Liver (tissue), 3 donors: ENCODE measurements at regions not wholly inside any gene's neighbourhood (a gene's known extent, or its start where the extent isn't known, plus 50 kb on each side); places are given as distances from the start of the nearest gene placed in this dataset.
"Not testable (repeated sequence)": the region's sequence is repeated elsewhere in the genome, so short reads cannot be mapped to it uniquely, and the experiment has no call there.

Experiments used
- ATF3 ChIP-seq: IDR thresholded peaks from 2 replicates; pipeline ENCODE4 v1.6.1; 2016; ENCODE audit warnings: antibody characterized with exemption
- CTCF ChIP-seq: fragments of 150-350 bp; IDR thresholded peaks from 2 replicates; pipeline ENCODE4 v1.5.1; 2017; ENCODE audit warnings: improper control_type of control experiment, low read depth, low read length; ENCODE audit not compliant: missing input control
- EGR1 ChIP-seq, 2 donors: IDR thresholded peaks; 2 replicates each; pipeline ENCODE4 v1.6.1; 2016 to 2018; ENCODE audit warnings: antibody characterized with exemption in 2 of 2, low read depth in 2 of 2
- FOXA1 ChIP-seq: IDR thresholded peaks from 2 replicates; pipeline ENCODE4 v1.6.1; 2016; ENCODE audit warnings: antibody characterized with exemption
- HNF4G ChIP-seq: IDR thresholded peaks from 2 replicates; pipeline ENCODE4 v1.6.1; 2016; ENCODE audit warnings: antibody characterized with exemption
- JUND ChIP-seq, 2 donors: IDR thresholded peaks; 2 replicates each; pipeline ENCODE4 v1.6.1; 2016; ENCODE audit warnings: antibody characterized with exemption in 2 of 2
- MAX ChIP-seq: IDR thresholded peaks from 2 replicates; pipeline ENCODE4 v1.6.1; 2016; ENCODE audit warnings: antibody characterized with exemption
- REST ChIP-seq: IDR thresholded peaks from 2 replicates; pipeline ENCODE4 v1.6.1; 2016; ENCODE audit warnings: antibody characterized with exemption, mild to moderate bottlenecking
- SP1 ChIP-seq: IDR thresholded peaks from 2 replicates; pipeline ENCODE4 v1.6.1; 2018; ENCODE audit warnings: antibody characterized with exemption, mild to moderate bottlenecking
- TAF1 ChIP-seq: conservative IDR thresholded peaks from 2 replicates; pipeline ENCODE4 v1.6.1; 2016; ENCODE audit warnings: antibody characterized with exemption, mild to moderate bottlenecking
- YY1 ChIP-seq: IDR thresholded peaks from 2 replicates; pipeline ENCODE4 v1.6.1; 2016; ENCODE audit warnings: antibody characterized with exemption, mild to moderate bottlenecking
- ZBTB33 ChIP-seq: IDR thresholded peaks from 2 replicates; pipeline ENCODE4 v1.6.1; 2016; ENCODE audit warnings: antibody characterized with exemption
- donor health status: healthy.
- donor health status: healthy.

GRCh38 chr9:67208831-67209437 is 216.6 kb upstream of the SPATA31A3 start:
- TF ChIP-seq SP1; CTCF; JUND (IDR thresholded peaks at IDR 0.05); TAF1; EGR1 (IDR thresholded peaks at IDR 0.05; ENCODE audit: low read depth in 2 of 2); MAX; YY1; HNF4G; ATF3; REST; ZBTB33; FOXA1: not testable (repeated sequence)
